ENCODE measurements at regions not wholly inside any gene's neighbourhood (a gene's known extent, or its start where the extent isn't known, plus 50 kb on each side); places are given as distances from the start of the nearest gene placed in this dataset.
"Not testable (repeated sequence)": the region's sequence is repeated elsewhere in the genome, so short reads cannot be mapped to it uniquely, and the experiment has no call there.

DNA sequence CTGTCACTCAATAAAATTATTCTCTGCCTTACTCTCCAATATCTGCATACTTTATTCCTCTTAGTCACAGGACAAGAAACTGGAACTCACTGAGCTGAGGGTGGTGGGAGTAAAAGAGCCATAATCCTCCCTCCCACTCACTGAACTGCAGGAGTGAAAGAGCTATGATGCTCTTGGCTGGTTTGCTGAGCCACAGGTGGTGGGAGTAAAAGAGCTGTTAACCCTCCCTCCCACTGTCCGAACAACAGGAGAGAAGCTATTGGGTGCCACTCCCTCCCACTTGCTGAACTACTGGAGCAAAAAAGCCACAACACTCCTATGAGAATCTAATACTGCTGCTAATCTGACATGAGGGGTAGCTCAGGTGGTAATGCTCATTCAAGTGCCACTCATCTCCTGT is 391.0 kb downstream of the NSUN3 start:
- no peak overlapping the region for H3K9ac ChIP-seq (ENCODE audit: low read length)
- H3K9me3 ChIP-seq (ENCODE audit: control insufficient read depth, low read length): no peaks in the 10 kb centered on the region
- no peak for DNase-seq (ENCODE audit: low read depth)
- no peaks in the 10 kb centered on the region for H3K27me3 ChIP-seq (replicated peaks; ENCODE audit: control insufficient read depth, insufficient read depth, low read length)
- no peak overlapping the region for H3K4me3 ChIP-seq (ENCODE audit: low read length)
- no peaks in the 10 kb centered on the region for H3K4me1 ChIP-seq (ENCODE audit: control insufficient read depth, insufficient read depth, low read length)
- H3K36me3 ChIP-seq (ENCODE audit: control insufficient read depth, insufficient read depth, low read length, severe bottlenecking): no peaks in the 10 kb centered on the region

DNA sequence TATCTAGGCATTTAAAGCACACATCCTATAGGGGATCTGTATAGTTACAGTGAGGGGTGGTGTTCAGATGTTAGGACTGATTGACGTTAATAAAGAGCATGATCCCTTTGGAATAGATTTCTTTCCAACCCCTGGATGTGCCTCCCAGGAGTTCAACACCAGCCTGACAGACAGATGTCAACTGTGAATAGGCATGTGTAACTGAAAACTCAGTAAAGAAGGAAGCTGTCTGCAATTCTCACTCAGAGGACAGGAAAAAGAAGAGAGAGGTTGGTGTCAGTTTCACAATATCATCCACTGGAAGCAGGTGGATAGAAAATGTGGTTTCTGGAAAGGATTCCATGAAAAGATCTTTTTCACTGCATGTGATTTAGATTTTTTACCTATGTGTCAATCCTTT is 396.3 kb downstream of the NSUN3 start:
- Histone ChIP-seq H3K4me3 (ENCODE audit: low read length) (no peak overlapping the region), H3K9ac (ENCODE audit: low read length) (no peak overlapping the region), H3K9me3 (ENCODE audit: control insufficient read depth, low read length) (no peaks in the 10 kb centered on the region)

DNA sequence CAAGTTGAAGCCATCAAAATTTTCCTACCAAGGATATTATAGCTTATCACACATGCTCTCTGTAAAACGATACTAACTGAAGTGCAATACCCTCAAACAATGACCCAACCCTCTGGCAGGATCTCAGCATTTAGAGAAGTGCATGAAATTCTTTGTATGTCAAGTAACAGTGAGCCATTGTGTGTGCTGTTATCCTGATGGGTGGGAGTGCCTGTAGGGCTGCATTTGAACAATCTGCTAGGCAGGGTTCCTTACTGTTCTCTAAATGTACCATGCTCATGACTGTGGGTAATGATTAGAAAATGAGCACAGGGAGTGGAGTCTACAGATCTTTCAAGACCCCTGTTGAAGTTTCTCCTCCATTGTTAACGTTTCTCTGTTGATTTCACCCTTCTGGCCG is 398.1 kb downstream of the NSUN3 start:
- Histone ChIP-seq H3K27me3 (replicated peaks; ENCODE audit: control insufficient read depth, insufficient read depth, low read length) (no peaks in the 10 kb centered on the region), H3K9ac (ENCODE audit: low read length) (no peak overlapping the region), H3K9me3 (ENCODE audit: control insufficient read depth, low read length) (no peaks in the 10 kb centered on the region), H3K4me1 (ENCODE audit: control insufficient read depth, insufficient read depth, low read length) (no peaks in the 10 kb centered on the region), H3K36me3 (ENCODE audit: control insufficient read depth, insufficient read depth, low read length, severe bottlenecking) (no peaks in the 10 kb centered on the region), H3K4me3 (ENCODE audit: low read length) (no peak overlapping the region)
- DNase-seq (ENCODE audit: low read depth): no peak

More for the DNA sequence above, 396.3 kb downstream of the NSUN3 start:
- DNase-seq (ENCODE audit: low read depth): no peak
- Histone ChIP-seq H3K27me3 (replicated peaks; ENCODE audit: control insufficient read depth, insufficient read depth, low read length) (no peaks in the 10 kb centered on the region), H3K4me1 (ENCODE audit: control insufficient read depth, insufficient read depth, low read length) (no peaks in the 10 kb centered on the region), H3K36me3 (ENCODE audit: control insufficient read depth, insufficient read depth, low read length, severe bottlenecking) (no peaks in the 10 kb centered on the region)

DNA sequence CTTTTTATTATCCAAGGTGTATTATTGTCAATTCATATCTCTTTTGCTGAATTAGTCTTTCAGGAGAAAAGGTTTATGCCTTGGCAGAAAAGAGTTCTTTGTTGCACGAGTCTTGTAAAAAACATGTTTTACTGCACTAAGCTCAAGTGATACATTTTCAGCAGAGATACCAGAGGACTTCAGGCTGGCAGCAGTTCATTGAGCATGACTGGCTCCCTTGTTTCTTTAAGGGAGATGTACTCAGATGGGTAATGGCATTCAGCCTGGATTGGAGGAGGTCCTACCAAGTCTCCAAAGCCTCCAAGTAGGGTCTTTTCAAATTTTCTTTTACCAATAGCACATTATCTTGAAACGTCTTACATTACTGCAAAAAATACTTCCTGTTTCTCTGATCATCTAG is 400.1 kb downstream of the NSUN3 start:
- Histone ChIP-seq H3K4me3 (ENCODE audit: low read length) (no peak overlapping the region), H3K4me1 (ENCODE audit: control insufficient read depth, insufficient read depth, low read length) (no peaks in the 10 kb centered on the region), H3K36me3 (ENCODE audit: control insufficient read depth, insufficient read depth, low read length, severe bottlenecking) (no peaks in the 10 kb centered on the region), H3K27me3 (replicated peaks; ENCODE audit: control insufficient read depth, insufficient read depth, low read length) (no peaks in the 10 kb centered on the region), H3K9ac (ENCODE audit: low read length) (no peak overlapping the region), H3K9me3 (ENCODE audit: control insufficient read depth, low read length) (no peaks in the 10 kb centered on the region)
- DNase-seq (ENCODE audit: low read depth): no peak

DNA sequence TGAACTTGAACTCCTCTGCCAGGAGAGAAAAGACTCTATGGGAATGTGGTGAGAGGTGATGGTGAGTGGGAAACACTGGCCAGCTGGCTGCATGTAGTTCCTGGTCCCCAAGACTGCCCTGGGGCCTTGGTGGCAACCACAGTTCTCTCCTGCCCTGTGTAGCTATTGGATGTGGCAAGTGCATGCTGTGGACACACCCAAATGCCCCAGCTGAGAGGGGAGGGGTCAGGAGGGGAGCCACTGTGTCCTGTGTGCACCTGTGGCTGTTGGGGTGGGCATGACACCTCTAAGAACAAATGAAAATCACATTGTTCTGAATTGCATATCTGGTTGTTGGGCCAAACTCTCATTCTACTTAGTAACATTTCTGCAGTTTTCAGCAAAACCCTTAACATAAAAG is 409.6 kb downstream of the NSUN3 start:
- Histone ChIP-seq H3K4me3 (ENCODE audit: low read length) (no peak overlapping the region), H3K4me1 (ENCODE audit: control insufficient read depth, insufficient read depth, low read length) (no peaks in the 10 kb centered on the region), H3K27me3 (replicated peaks; ENCODE audit: control insufficient read depth, insufficient read depth, low read length) (no peaks in the 10 kb centered on the region), H3K36me3 (ENCODE audit: control insufficient read depth, insufficient read depth, low read length, severe bottlenecking) (no peaks in the 10 kb centered on the region), H3K9me3 (ENCODE audit: control insufficient read depth, low read length) (peaks cover 7% of the 10 kb centered on the region), H3K9ac (ENCODE audit: low read length) (no peak overlapping the region)
- DNase-seq (ENCODE audit: low read depth): no peak

DNA sequence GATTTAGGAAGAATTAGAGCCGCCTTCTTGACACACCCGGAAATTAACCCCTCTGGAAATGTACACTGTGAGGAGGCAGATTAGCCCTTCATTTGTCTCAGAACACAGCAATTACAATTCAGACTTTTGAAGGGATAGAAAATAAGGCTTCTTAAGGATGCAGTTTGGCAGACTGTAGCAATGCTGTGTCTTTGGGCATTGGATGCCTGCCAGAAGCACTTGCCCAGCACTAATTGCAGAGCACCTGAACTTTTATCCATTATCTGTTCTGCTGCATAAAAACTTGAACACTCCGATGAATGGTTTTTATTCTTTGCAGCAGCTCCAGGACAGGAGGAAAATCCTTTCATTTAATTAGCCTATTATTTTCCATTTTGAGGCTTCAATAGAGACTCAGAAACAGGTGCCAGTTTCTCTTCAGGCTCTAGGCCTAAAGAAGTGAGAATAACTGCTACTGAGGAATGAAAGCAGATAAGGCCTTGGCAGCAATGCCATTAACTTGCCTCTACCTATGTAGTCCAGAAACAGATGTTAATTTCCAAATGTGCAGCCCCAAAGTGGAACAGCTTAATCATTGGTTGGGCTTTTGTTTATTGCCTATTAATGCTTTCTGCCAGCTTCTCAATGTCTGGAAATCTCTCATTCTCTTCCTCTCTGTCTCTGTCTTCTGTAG is 418.5 kb downstream of the NSUN3 start:
- Histone ChIP-seq H3K9me3 (ENCODE audit: control insufficient read depth, low read length) (peaks cover under 1% of the 10 kb centered on the region), H3K4me1 (ENCODE audit: control insufficient read depth, insufficient read depth, low read length) (no peaks in the 10 kb centered on the region), H3K36me3 (ENCODE audit: control insufficient read depth, insufficient read depth, low read length, severe bottlenecking) (no peaks in the 10 kb centered on the region), H3K4me3 (ENCODE audit: low read length) (no peak overlapping the region), H3K9ac (ENCODE audit: low read length) (no peak overlapping the region), H3K27me3 (replicated peaks; ENCODE audit: control insufficient read depth, insufficient read depth, low read length) (no peaks in the 10 kb centered on the region)
- no peak for DNase-seq (ENCODE audit: low read depth)

DNA sequence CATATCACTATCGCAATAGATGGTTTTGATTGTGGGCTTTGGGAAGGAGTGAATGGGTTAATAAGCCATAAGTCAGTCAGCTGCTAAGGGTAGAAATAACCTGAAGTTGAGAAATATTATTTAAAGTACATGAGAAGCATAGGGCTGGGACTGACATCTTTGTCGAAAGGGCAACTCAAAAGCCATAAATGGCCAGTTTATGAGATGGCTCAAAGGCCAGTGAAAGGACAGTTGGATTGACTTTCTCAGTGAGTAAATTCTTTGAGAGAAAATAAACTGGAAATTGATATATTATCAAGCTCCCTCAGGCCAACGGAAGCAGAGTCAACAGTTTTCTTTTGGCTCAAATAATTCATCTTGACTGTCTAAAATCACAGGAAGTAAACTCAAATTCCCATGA is 419.8 kb downstream of the NSUN3 start:
- Histone ChIP-seq H3K4me1 (ENCODE audit: control insufficient read depth, insufficient read depth, low read length) (no peaks in the 10 kb centered on the region), H3K36me3 (ENCODE audit: control insufficient read depth, insufficient read depth, low read length, severe bottlenecking) (no peaks in the 10 kb centered on the region), H3K9me3 (ENCODE audit: control insufficient read depth, low read length) (no peaks in the 10 kb centered on the region), H3K27me3 (replicated peaks; ENCODE audit: control insufficient read depth, insufficient read depth, low read length) (no peaks in the 10 kb centered on the region), H3K4me3 (ENCODE audit: low read length) (no peak overlapping the region), H3K9ac (ENCODE audit: low read length) (no peak overlapping the region)
- no peak for DNase-seq (ENCODE audit: low read depth)

DNA sequence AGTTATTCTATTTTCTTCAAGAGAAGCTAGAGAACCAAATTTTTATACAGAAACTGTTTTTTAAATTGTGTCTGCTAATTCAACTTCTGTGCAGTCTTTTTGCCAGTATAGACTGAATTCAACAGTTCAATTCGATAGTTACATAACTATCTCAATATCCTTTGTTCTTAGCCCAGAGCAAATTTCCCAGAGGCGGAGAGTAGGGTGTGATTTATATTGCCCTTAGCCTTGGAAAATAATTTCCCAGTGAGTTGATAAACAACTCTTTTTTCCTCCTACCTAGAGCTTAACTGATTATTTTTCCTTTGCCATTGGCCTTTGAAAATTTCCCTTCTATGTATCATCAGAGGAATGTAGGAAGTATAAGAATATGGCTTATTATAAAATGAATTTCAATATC is 420.5 kb downstream of the NSUN3 start:
- Histone ChIP-seq H3K9me3 (ENCODE audit: control insufficient read depth, low read length) (no peaks in the 10 kb centered on the region), H3K4me3 (ENCODE audit: low read length) (no peak overlapping the region), H3K27me3 (replicated peaks; ENCODE audit: control insufficient read depth, insufficient read depth, low read length) (no peaks in the 10 kb centered on the region), H3K4me1 (ENCODE audit: control insufficient read depth, insufficient read depth, low read length) (no peaks in the 10 kb centered on the region), H3K36me3 (ENCODE audit: control insufficient read depth, insufficient read depth, low read length, severe bottlenecking) (no peaks in the 10 kb centered on the region), H3K9ac (ENCODE audit: low read length) (no peak overlapping the region)
- DNase-seq (ENCODE audit: low read depth): no peak

DNA sequence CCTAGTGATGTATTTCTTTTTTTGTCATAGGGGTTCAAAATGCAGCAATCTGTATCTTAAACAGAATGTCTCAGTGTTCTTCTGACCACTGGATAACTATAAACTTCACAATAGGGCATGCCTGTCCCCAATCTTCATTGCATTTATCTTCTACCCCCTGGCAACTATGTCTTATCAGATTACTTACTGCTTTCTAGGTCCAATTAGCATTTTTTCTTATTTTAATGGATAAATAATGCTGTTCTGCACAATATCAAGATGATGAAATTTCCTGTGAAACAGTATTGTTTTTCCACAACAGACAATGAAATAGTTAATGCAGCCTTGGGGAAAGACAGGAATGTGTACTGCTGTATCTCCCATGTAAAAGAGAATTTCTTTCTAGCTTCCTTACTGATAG is 432.1 kb downstream of the NSUN3 start:
- no peaks in the 10 kb centered on the region for H3K4me1 ChIP-seq (ENCODE audit: control insufficient read depth, insufficient read depth, low read length)
- H3K27me3 ChIP-seq (replicated peaks; ENCODE audit: control insufficient read depth, insufficient read depth, low read length): no peaks in the 10 kb centered on the region
- H3K36me3 ChIP-seq (ENCODE audit: control insufficient read depth, insufficient read depth, low read length, severe bottlenecking): no peaks in the 10 kb centered on the region
- H3K9me3 ChIP-seq (ENCODE audit: control insufficient read depth, low read length): no peaks in the 10 kb centered on the region
- no peak overlapping the region for H3K4me3 ChIP-seq (ENCODE audit: low read length)
- no peak overlapping the region for H3K9ac ChIP-seq (ENCODE audit: low read length)
- no peak for DNase-seq (ENCODE audit: low read depth)

DNA sequence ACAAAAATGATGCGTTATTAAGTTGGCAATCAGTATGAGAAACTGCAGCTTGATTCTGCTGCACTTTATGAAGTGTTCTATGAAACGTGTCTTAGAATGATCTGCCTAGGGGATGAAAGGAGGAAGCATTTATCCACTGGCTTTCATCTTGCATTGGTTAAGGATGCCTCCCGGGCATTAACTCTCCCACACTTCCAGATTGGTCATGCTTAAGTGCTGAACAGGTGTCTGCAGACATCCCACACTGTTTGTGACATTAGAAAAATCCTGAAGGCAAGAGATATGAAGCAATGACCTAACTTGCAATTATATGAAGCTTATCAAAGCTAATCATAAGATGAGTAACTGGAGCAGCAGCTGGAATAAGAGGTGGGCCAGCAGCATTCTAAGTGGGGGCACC is 437.3 kb downstream of the NSUN3 start:
- no peak for DNase-seq (ENCODE audit: low read depth)
- Histone ChIP-seq H3K9ac (ENCODE audit: low read length) (no peak overlapping the region), H3K9me3 (ENCODE audit: control insufficient read depth, low read length) (peaks cover 13% of the 10 kb centered on the region), H3K36me3 (ENCODE audit: control insufficient read depth, insufficient read depth, low read length, severe bottlenecking) (no peaks in the 10 kb centered on the region), H3K4me3 (ENCODE audit: low read length) (no peak overlapping the region), H3K4me1 (ENCODE audit: control insufficient read depth, insufficient read depth, low read length) (no peaks in the 10 kb centered on the region), H3K27me3 (replicated peaks; ENCODE audit: control insufficient read depth, insufficient read depth, low read length) (no peaks in the 10 kb centered on the region)

DNA sequence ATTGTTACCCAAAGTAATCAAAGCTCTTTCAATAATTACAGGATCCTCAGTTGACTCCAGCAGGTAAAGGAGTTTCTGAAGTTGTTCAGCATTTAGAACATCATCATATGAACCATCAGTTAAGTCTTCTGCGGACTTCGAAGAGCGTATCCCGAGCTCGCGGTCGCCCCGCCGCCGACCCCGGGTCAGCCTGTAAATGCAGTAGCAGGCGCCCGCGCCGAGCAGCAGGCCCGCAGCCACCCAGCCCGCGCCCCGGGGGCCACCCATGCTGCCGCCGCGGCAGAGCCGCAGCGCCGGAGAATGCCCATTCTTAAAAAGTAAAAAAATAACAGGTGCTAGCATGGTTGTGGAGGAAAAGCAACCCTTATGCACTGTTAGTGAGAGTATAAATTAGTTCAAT is 444.5 kb downstream of the NSUN3 start:
- not testable (repeated sequence) for H3K4me1 ChIP-seq (ENCODE audit: control insufficient read depth, insufficient read depth, low read length); H3K27me3 ChIP-seq (replicated peaks; ENCODE audit: control insufficient read depth, insufficient read depth, low read length); H3K4me3 ChIP-seq (ENCODE audit: low read length); DNase-seq (ENCODE audit: low read depth); H3K36me3 ChIP-seq (ENCODE audit: control insufficient read depth, insufficient read depth, low read length, severe bottlenecking); H3K9ac ChIP-seq (ENCODE audit: low read length)
- peaks cover 13% of the 10 kb centered on the region for H3K9me3 ChIP-seq (ENCODE audit: control insufficient read depth, low read length)

DNA sequence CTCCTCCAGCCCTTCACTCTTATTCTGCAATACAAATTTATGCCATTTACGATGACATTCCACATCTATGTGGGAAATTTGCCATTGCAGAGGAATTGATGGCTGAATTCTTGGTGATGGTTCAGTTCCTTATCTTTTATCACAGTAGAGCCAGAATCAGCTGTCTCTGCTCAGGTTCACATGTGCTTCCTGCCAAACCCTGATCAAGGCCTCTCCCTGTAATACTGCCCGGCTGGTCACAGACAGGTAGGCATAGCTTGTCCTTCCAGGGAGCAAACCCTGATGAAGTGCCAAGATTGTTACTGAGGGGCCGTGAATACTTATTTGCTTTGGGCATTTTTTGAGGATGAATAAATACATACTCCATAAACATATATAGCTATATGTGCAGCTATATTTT is 450.0 kb downstream of the NSUN3 start:
- Histone ChIP-seq H3K27me3 (replicated peaks; ENCODE audit: control insufficient read depth, insufficient read depth, low read length) (no peaks in the 10 kb centered on the region), H3K9me3 (ENCODE audit: control insufficient read depth, low read length) (no peaks in the 10 kb centered on the region), H3K9ac (ENCODE audit: low read length) (no peak overlapping the region), H3K4me1 (ENCODE audit: control insufficient read depth, insufficient read depth, low read length) (no peaks in the 10 kb centered on the region), H3K4me3 (ENCODE audit: low read length) (no peak overlapping the region), H3K36me3 (ENCODE audit: control insufficient read depth, insufficient read depth, low read length, severe bottlenecking) (no peaks in the 10 kb centered on the region)
- no peak for DNase-seq (ENCODE audit: low read depth)

Measured in adipocyte (in vitro differentiated cells).